ENCODE measurements at regions not wholly inside any gene's neighbourhood (a gene's known extent, or its start where the extent isn't known, plus 50 kb on each side); places are given as distances from the start of the nearest gene placed in this dataset.
"Not testable (repeated sequence)": the region's sequence is repeated elsewhere in the genome, so short reads cannot be mapped to it uniquely, and the experiment has no call there.

GRCh38 chr12:96085475-96085874 lies 50.1 kb upstream of the LTA4H start:
- DNase-seq = no peak
- no peaks in the 10 kb centered on the region for H3K36me3 ChIP-seq (replicated peaks)
- H3K4me3 ChIP-seq (ENCODE audit: low read depth, low read length) = no peak overlapping the region
- in situ Hi-C loops (cut with HindIII; ENCODE audit: low pct_ligation_motif_present, low sequenced_read_pairs) = no loop called here
- no peaks in the 10 kb centered on the region for H3K27me3 ChIP-seq (replicated peaks)
- TF ChIP-seq, protein P1, sequence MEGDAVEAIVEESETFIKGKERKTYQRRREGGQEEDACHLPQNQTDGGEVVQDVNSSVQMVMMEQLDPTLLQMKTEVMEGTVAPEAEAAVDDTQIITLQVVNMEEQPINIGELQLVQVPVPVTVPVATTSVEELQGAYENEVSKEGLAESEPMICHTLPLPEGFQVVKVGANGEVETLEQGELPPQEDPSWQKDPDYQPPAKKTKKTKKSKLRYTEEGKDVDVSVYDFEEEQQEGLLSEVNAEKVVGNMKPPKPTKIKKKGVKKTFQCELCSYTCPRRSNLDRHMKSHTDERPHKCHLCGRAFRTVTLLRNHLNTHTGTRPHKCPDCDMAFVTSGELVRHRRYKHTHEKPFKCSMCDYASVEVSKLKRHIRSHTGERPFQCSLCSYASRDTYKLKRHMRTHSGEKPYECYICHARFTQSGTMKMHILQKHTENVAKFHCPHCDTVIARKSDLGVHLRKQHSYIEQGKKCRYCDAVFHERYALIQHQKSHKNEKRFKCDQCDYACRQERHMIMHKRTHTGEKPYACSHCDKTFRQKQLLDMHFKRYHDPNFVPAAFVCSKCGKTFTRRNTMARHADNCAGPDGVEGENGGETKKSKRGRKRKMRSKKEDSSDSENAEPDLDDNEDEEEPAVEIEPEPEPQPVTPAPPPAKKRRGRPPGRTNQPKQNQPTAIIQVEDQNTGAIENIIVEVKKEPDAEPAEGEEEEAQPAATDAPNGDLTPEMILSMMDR (IDR thresholded peaks at IDR 0.05; ENCODE audit: low read depth, low read length, missing control alignments) = no peak
- H3K27ac ChIP-seq = no peak overlapping the region

GRCh38 chr12:96086190-96086589 lies 50.8 kb upstream of the LTA4H start:
- in situ Hi-C loops (cut with HindIII; ENCODE audit: low pct_ligation_motif_present, low sequenced_read_pairs); H3K4me3 ChIP-seq (ENCODE audit: low read depth, low read length); H3K36me3 ChIP-seq (replicated peaks); H3K27ac ChIP-seq; H3K27me3 ChIP-seq (replicated peaks); DNase-seq: not testable (repeated sequence)

DNA sequence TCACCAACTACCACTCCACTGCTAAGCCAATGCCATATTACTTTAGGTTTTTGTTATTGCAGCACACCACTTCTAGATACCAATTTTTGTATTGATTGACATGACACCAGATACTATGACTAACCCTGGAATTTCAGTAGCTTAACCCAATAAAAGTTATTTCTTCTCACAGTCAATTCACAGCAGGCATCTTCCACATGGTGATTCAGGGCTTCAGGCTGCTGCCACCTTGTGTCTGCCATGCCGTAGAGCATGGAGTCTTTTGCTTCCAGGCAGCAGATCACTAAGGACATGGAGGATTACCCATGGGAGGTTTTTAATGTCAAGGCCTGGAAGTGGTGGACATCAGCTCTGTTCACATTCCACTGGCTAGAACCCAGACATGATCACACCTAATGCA lies 56.4 kb upstream of the LTA4H start:
- H3K27ac ChIP-seq = no peak overlapping the region
- H3K36me3 ChIP-seq (replicated peaks) = no peaks in the 10 kb centered on the region
- no peaks in the 10 kb centered on the region for H3K27me3 ChIP-seq (replicated peaks)
- H3K4me3 ChIP-seq (ENCODE audit: low read depth, low read length) = no peak overlapping the region
- DNase-seq = no peak
- in situ Hi-C loops (cut with HindIII; ENCODE audit: low pct_ligation_motif_present, low sequenced_read_pairs) = no loop called here
- TF ChIP-seq, protein P1 (IDR thresholded peaks at IDR 0.05; ENCODE audit: low read depth, low read length, missing control alignments) = peak; percentile 50

- TF ChIP-seq, protein P1 (IDR thresholded peaks at IDR 0.05; ENCODE audit: low read depth, low read length, missing control alignments) = no peak
- Histone ChIP-seq H3K4me3 (ENCODE audit: low read depth, low read length) (no peak overlapping the region), H3K27ac (no peak overlapping the region), H3K27me3 (replicated peaks) (no peaks in the 10 kb centered on the region), H3K36me3 (replicated peaks) (no peaks in the 10 kb centered on the region)
- in situ Hi-C loops (cut with HindIII; ENCODE audit: low pct_ligation_motif_present, low sequenced_read_pairs) = no loop called here
- no peak for DNase-seq
These were observed 58.3 kb upstream of the LTA4H start for GRCh38 chr12:96093543-96094196.

GRCh38 chr12:96094201-96094600 lies 58.8 kb upstream of the LTA4H start:
- peak; percentile 11 for DNase-seq
- no peaks in the 10 kb centered on the region for H3K27me3 ChIP-seq (replicated peaks)
- in situ Hi-C loops (cut with HindIII; ENCODE audit: low pct_ligation_motif_present, low sequenced_read_pairs) = no loop called here
- H3K4me3 ChIP-seq (ENCODE audit: low read depth, low read length) = no peak overlapping the region
- no peak overlapping the region for H3K27ac ChIP-seq
- no peaks in the 10 kb centered on the region for H3K36me3 ChIP-seq (replicated peaks)
- TF ChIP-seq, protein P1 (IDR thresholded peaks at IDR 0.05; ENCODE audit: low read depth, low read length, missing control alignments) = no peak

DNA sequence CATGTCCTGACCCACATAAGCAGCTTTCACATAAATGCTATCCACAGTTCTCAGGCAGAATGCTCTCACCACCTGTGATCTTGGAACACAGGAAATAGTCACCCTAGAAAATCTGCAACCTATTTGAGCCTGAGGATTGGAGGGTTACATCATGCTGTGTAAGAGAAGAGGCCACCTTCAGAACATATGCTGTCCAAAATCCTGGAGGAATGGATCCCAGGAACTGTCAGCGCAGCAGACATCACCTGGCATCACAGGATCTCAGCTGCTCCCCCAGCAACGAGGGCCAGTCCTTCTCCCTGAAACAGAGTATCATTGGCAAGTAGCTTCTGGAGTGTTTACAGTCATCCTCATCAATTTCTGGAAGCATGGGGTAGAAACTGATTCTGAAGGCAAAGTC lies 63.2 kb upstream of the LTA4H start:
- TF ChIP-seq, protein P1 (IDR thresholded peaks at IDR 0.05; ENCODE audit: low read depth, low read length, missing control alignments) = no peak

More for the DNA sequence above, 63.2 kb upstream of the LTA4H start:
- no peak for DNase-seq
- H3K27me3 ChIP-seq (replicated peaks) = no peaks in the 10 kb centered on the region
- no peak overlapping the region for H3K4me3 ChIP-seq (ENCODE audit: low read depth, low read length)
- H3K27ac ChIP-seq = no peak overlapping the region
- H3K36me3 ChIP-seq (replicated peaks) = no peaks in the 10 kb centered on the region
- in situ Hi-C loops (cut with HindIII; ENCODE audit: low pct_ligation_motif_present, low sequenced_read_pairs) = no loop called here
